ENCODE measurements at regions not wholly inside any gene's neighbourhood (a gene's known extent, or its start where the extent isn't known, plus 50 kb on each side); places are given as distances from the start of the nearest gene placed in this dataset.

- DNase-seq, result no peak
Measured at GRCh38 chr2:196284144-196284844, 112.9 kb upstream of the STK17B start.

GRCh38 chr2:196284866-196285557 lies 113.6 kb upstream of the STK17B start:
- DNase-seq, result no peak

- DNase-seq, result no peak
Measured at GRCh38 chr2:196286821-196287220, 115.4 kb upstream of the STK17B start.

- DNase-seq, result no peak
Measured at GRCh38 chr2:196287523-196287922, 116.1 kb upstream of the STK17B start.

GRCh38 chr2:196288006-196288538 lies 116.7 kb upstream of the STK17B start:
- DNase-seq, result no peak

GRCh38 chr2:196289000-196289399 lies 117.6 kb upstream of the STK17B start:
- no peak for DNase-seq

GRCh38 chr2:196290136-196290535 lies 118.8 kb upstream of the STK17B start:
- no peak for DNase-seq

- no peak for DNase-seq
Measured at GRCh38 chr2:196290569-196290968, 119.2 kb upstream of the STK17B start.

- no peak for DNase-seq
Measured at GRCh38 chr2:196291426-196291825, 120.0 kb upstream of the STK17B start.

GRCh38 chr2:196291873-196292800 lies 120.8 kb upstream of the STK17B start:
- peak; percentile 83 for DNase-seq

GRCh38 chr2:196293751-196294515 lies 122.6 kb upstream of the STK17B start:
- DNase-seq, result no peak

GRCh38 chr2:196294516-196294909 lies 123.1 kb upstream of the STK17B start:
- no peak for DNase-seq

- DNase-seq, result no peak
Measured at GRCh38 chr2:196295005-196295404, 123.6 kb upstream of the STK17B start.

GRCh38 chr2:196298106-196298723 lies 126.8 kb upstream of the STK17B start:
- peak; percentile 34 for DNase-seq

- no peak for DNase-seq
Measured at GRCh38 chr2:196307775-196308305, 136.5 kb upstream of the STK17B start.

- no peak for DNase-seq
Measured at GRCh38 chr2:196309691-196310090, 138.3 kb upstream of the STK17B start.

GRCh38 chr2:196314157-196314556 lies 142.8 kb upstream of the STK17B start:
- no peak for DNase-seq

- no peak for DNase-seq
Measured at GRCh38 chr2:196314780-196315179, 143.4 kb upstream of the STK17B start.

GRCh38 chr2:196315388-196316049 lies 144.1 kb upstream of the STK17B start:
- no peak for DNase-seq

GRCh38 chr2:196316050-196316430 lies 144.7 kb upstream of the STK17B start:
- no peak for DNase-seq

All from RPMI8226 (cell line).